T-helper 2 cell treated with Interferon-gamma antibody and Interleukin-4, amounts not matched to agents 5 μg/mL and 100 μg/mL, for 36 hours (primary cell): ENCODE measurements at regions not wholly inside any gene's neighbourhood (a gene's known extent, or its start where the extent isn't known, plus 50 kb on each side); places are given as distances from the start of the nearest gene placed in this dataset.
"Not testable (repeated sequence)": the region's sequence is repeated elsewhere in the genome, so short reads cannot be mapped to it uniquely, and the experiment has no call there.

Source experiments
- DNase-seq: peaks from one replicate; pipeline ENCODE4 v3.0.0; 2021; ENCODE audit warnings: low spot score
- H3K27ac Mint-ChIP-seq: one replicate; pipeline ENCODE4 v1.8.0; 2021; ENCODE audit warnings: mild to moderate bottlenecking, mixed read lengths
- H3K27me3 Mint-ChIP-seq: one replicate; pipeline ENCODE4 v1.8.0; 2021; ENCODE audit warnings: low read depth, mixed read lengths
- H3K36me3 Mint-ChIP-seq: one replicate; pipeline ENCODE4 v1.8.0; 2021; ENCODE audit warnings: low read depth, mixed read lengths
- H3K4me1 Mint-ChIP-seq: one replicate; pipeline ENCODE4 v1.8.0; 2021; ENCODE audit warnings: low read depth, mixed read lengths
- H3K4me3 Mint-ChIP-seq: one replicate; pipeline ENCODE4 v1.8.0; 2022; ENCODE audit warnings: mild to moderate bottlenecking, moderate library complexity, mixed read lengths
- H3K9me3 Mint-ChIP-seq: one replicate; pipeline ENCODE4 v1.8.0; 2021; ENCODE audit warnings: mixed read lengths

GRCh38 chr11:23335586-23335985 lies 475.3 kb upstream of the CCDC179 start:
- not testable (repeated sequence) for DNase-seq, H3K4me1 Mint-ChIP-seq, H3K27me3 Mint-ChIP-seq, H3K4me3 Mint-ChIP-seq, H3K36me3 Mint-ChIP-seq, H3K27ac Mint-ChIP-seq
- peaks cover 11% of the 10 kb centered on the region for H3K9me3 Mint-ChIP-seq

GRCh38 chr11:23336961-23337360 lies 476.7 kb upstream of the CCDC179 start:
- Mint-ChIP-seq H3K36me3 (no peaks in the 10 kb centered on the region), H3K27ac (no peak overlapping the region), H3K27me3 (no peaks in the 10 kb centered on the region), H3K4me3 (no peak overlapping the region), H3K4me1 (no peaks in the 10 kb centered on the region), H3K9me3 (peaks cover 4% of the 10 kb centered on the region)
- DNase-seq: no peak

- Mint-ChIP-seq H3K27me3 (no peaks in the 10 kb centered on the region), H3K36me3 (no peaks in the 10 kb centered on the region), H3K4me1 (no peaks in the 10 kb centered on the region), H3K4me3 (no peak overlapping the region), H3K27ac (no peak overlapping the region), H3K9me3 (peaks cover 13% of the 10 kb centered on the region)
- DNase-seq: no peak
Measured at GRCh38 chr11:23353611-23354010, 493.3 kb upstream of the CCDC179 start.

DNA sequence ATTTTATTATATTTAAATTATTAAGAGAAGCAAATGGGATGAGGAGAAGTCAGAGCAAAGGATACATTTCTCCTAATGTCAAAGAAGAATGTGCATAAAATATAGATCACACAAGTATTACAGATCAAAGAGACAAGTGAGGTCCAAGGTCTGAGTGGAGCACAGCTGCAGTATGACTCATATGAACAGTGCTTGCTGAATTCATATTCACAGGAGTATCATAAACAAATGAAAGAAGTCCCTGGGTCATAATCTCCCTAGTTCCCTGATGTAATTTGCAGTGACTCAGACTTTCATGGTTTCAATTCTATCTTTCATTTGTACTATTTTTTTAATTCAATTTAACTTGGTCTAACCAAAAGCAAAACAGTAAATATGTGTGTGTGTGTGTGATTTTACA lies 499.0 kb upstream of the CCDC179 start:
- no peaks in the 10 kb centered on the region for H3K4me1 Mint-ChIP-seq
- no peaks in the 10 kb centered on the region for H3K27me3 Mint-ChIP-seq
- H3K4me3 Mint-ChIP-seq: no peak overlapping the region
- no peak overlapping the region for H3K27ac Mint-ChIP-seq
- H3K36me3 Mint-ChIP-seq: no peaks in the 10 kb centered on the region
- no peak for DNase-seq
- H3K9me3 Mint-ChIP-seq: peaks cover 13% of the 10 kb centered on the region

DNA sequence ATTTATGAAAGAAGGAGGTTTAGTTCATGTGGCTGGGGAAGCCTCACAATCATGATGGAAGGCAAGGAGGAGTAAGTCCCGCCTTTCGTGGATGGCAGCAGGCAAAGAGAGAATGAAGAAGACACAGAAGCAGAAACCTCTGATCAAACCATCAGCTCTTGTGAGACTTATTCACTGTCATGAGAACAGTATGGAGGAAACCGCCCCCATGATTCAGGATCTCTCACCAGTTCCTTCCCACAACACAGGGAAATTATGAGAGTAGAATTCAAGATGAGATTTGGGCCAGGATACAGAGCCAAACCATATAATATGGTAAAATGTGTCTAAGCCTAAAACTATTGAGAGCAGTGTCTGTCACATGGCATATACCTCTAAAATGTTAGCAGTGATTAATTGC lies 503.8 kb upstream of the CCDC179 start:
- DNase-seq: no peak
- H3K36me3 Mint-ChIP-seq: no peaks in the 10 kb centered on the region
- H3K4me3 Mint-ChIP-seq: no peak overlapping the region
- peaks cover 11% of the 10 kb centered on the region for H3K9me3 Mint-ChIP-seq
- H3K27me3 Mint-ChIP-seq: no peaks in the 10 kb centered on the region
- H3K4me1 Mint-ChIP-seq: no peaks in the 10 kb centered on the region
- H3K27ac Mint-ChIP-seq: no peak overlapping the region

- H3K36me3 Mint-ChIP-seq: no peaks in the 10 kb centered on the region
- H3K9me3 Mint-ChIP-seq: peaks cover 22% of the 10 kb centered on the region
- no peaks in the 10 kb centered on the region for H3K27me3 Mint-ChIP-seq
- H3K4me1 Mint-ChIP-seq: no peaks in the 10 kb centered on the region
- no peak overlapping the region for H3K4me3 Mint-ChIP-seq
- no peak overlapping the region for H3K27ac Mint-ChIP-seq
- no peak for DNase-seq
Measured at GRCh38 chr11:23370580-23371275, 510.5 kb upstream of the CCDC179 start.

DNA sequence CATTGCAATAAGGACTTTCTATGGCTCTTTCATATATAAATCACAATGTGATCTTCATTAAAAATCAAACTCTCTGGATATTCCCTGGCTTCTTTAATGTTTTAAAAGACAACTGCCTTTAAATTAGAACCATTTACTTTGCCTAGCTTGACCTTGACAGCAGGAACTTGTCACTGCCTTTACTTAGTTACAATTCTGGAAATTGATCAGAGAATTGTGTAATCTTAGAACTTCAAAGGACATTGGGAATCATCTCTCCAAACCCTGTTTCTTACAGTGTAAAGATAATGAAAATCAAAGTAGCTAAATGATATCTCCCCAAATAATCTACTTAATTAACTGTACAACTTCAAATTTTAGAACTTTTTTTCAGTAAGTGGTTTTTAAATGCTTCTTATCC lies 517.6 kb upstream of the CCDC179 start:
- no peaks in the 10 kb centered on the region for H3K27me3 Mint-ChIP-seq
- DNase-seq: no peak
- H3K4me3 Mint-ChIP-seq: no peak overlapping the region
- H3K9me3 Mint-ChIP-seq: peaks cover 14% of the 10 kb centered on the region
- H3K36me3 Mint-ChIP-seq: no peaks in the 10 kb centered on the region
- no peak overlapping the region for H3K27ac Mint-ChIP-seq
- H3K4me1 Mint-ChIP-seq: no peaks in the 10 kb centered on the region

GRCh38 chr11:23391031-23391430 lies 530.8 kb upstream of the CCDC179 start:
- Mint-ChIP-seq H3K9me3 (peaks cover 8% of the 10 kb centered on the region), H3K36me3 (no peaks in the 10 kb centered on the region), H3K27ac (no peak overlapping the region), H3K4me3 (no peak overlapping the region), H3K4me1 (no peaks in the 10 kb centered on the region), H3K27me3 (no peaks in the 10 kb centered on the region)
- DNase-seq: no peak

DNA sequence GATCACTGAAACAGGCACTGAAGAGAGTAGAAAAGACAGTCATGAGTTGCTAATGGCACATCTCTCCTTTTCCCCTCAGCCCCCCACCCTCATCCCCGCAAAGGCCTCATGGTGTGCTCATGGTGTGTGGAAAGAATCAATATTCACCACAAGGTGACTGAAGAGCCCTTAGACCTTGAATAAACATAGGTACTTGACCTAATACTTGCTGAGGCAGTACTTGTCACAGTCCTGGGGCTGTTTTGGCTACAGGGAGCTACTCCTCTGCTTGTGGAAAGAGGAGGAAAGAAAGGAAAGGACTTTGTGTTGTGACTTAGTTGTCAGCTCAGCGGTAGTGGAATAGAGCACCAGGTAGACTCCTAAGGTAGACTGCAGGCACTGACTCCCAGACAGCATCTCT lies 537.8 kb upstream of the CCDC179 start:
- no peak for DNase-seq
- H3K4me3 Mint-ChIP-seq: no peak overlapping the region
- no peaks in the 10 kb centered on the region for H3K36me3 Mint-ChIP-seq
- peaks cover 11% of the 10 kb centered on the region for H3K9me3 Mint-ChIP-seq
- H3K4me1 Mint-ChIP-seq: no peaks in the 10 kb centered on the region
- no peak overlapping the region for H3K27ac Mint-ChIP-seq
- H3K27me3 Mint-ChIP-seq: no peaks in the 10 kb centered on the region

- Mint-ChIP-seq H3K4me1 (no peaks in the 10 kb centered on the region), H3K36me3 (no peaks in the 10 kb centered on the region), H3K9me3 (peaks cover 11% of the 10 kb centered on the region), H3K27ac (no peak overlapping the region), H3K4me3 (no peak overlapping the region), H3K27me3 (no peaks in the 10 kb centered on the region)
- no peak for DNase-seq
Measured at GRCh38 chr11:23399995-23400394, 539.7 kb upstream of the CCDC179 start.

- H3K4me1 Mint-ChIP-seq: no peaks in the 10 kb centered on the region
- no peaks in the 10 kb centered on the region for H3K27me3 Mint-ChIP-seq
- H3K36me3 Mint-ChIP-seq: no peaks in the 10 kb centered on the region
- peaks cover 22% of the 10 kb centered on the region for H3K9me3 Mint-ChIP-seq
- no peak overlapping the region for H3K27ac Mint-ChIP-seq
- DNase-seq: no peak
- H3K4me3 Mint-ChIP-seq: no peak overlapping the region
Measured at GRCh38 chr11:23403210-23404185, 543.2 kb upstream of the CCDC179 start.

- Mint-ChIP-seq H3K27me3 (no peaks in the 10 kb centered on the region), H3K4me1 (no peaks in the 10 kb centered on the region), H3K36me3 (no peaks in the 10 kb centered on the region), H3K9me3 (peaks cover 28% of the 10 kb centered on the region), H3K4me3 (no peak overlapping the region), H3K27ac (no peak overlapping the region)
- no peak for DNase-seq
Measured at GRCh38 chr11:23404225-23405160, 544.2 kb upstream of the CCDC179 start.

DNA sequence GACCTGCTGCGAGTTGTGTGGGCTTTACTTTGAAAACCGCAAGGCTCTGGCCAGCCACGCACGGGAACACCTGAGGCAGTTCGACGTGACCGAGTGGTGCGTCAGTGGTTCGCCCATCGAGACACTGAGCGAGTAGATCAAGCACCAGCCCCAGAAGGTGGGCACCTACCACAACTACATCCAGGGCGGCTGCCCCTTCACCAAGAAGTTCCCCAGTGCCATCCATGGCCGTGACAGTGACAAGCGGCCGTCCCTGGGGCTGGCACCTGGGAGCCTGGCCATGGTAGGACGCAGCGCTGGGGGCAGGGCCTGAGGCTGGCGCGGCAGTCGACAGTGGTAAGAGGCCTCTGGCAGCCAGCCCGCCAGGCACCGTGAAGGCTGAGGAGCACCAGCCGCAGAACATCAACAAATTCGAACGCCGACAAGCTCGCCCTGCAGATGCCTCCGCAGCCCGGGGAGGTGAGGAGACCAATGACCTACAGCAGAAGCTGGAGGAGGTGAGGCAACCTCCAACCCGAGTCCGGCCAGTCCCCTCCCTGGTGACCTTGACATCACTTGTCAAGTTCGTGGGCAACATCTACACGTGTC lies 545.2 kb upstream of the CCDC179 start:
- Mint-ChIP-seq H3K36me3 (no peaks in the 10 kb centered on the region), H3K4me1 (no peaks in the 10 kb centered on the region), H3K27ac (no peak overlapping the region), H3K4me3 (no peak overlapping the region), H3K27me3 (no peaks in the 10 kb centered on the region), H3K9me3 (peaks cover 33% of the 10 kb centered on the region)
- no peak for DNase-seq
